DND-41 (cell line): ENCODE measurements at regions not wholly inside any gene's neighbourhood (a gene's known extent, or its start where the extent isn't known, plus 50 kb on each side); places are given as distances from the start of the nearest gene placed in this dataset.

Experiments
- ATAC-seq: fragments of 200-7000 bp; cut with Tn5 transposase; 3 replicates; pipeline ENCODE4 v1.9.1; 2021; ENCODE audit warnings: low read depth; ENCODE audit not compliant: insufficient read depth
- DNase-seq: peaks from one replicate; pipeline ENCODE4 v3.0.0-alpha.2; 2020
- H2AFZ ChIP-seq: 2 replicates; pipeline ENCODE4 v1.6.0; 2012; ENCODE audit warnings: low read depth, low read length
- H3K27ac ChIP-seq: 2 replicates; pipeline ENCODE4 v1.5.1; 2012; ENCODE audit warnings: low read length, inconsistent platforms
- H3K27me3 ChIP-seq: fragments of 200-600 bp; sonication (generic); 2 replicates; pipeline ENCODE4 v1.6.0; 2012; ENCODE audit warnings: low read length, mild to moderate bottlenecking, inconsistent platforms; ENCODE audit not compliant: insufficient read depth, poor library complexity
- H3K36me3 ChIP-seq: 2 replicates; pipeline ENCODE4 v1.5.1; 2012; ENCODE audit warnings: low read length, inconsistent platforms; ENCODE audit not compliant: insufficient read depth
- H3K4me1 ChIP-seq: 2 replicates; pipeline ENCODE4 v1.5.1; 2012; ENCODE audit warnings: mild to moderate bottlenecking, low read length; ENCODE audit not compliant: insufficient read depth
- H3K4me2 ChIP-seq: 2 replicates; pipeline ENCODE4 v1.6.0; 2012; ENCODE audit warnings: mild to moderate bottlenecking, moderate library complexity, low read length, inconsistent platforms; ENCODE audit not compliant: insufficient read depth
- H3K4me3 ChIP-seq, 2 experiments: fragments of 200-600 bp in 1 of 2; shearing (Covaris generic) in 1 of 2; 2 replicates each; pipeline ENCODE4 v1.5.1; 2012 to 2016; ENCODE audit warnings: inconsistent platforms in 2 of 2, low read length in 2 of 2, mild to moderate bottlenecking in 2 of 2, low read depth in 1 of 2, moderate library complexity in 1 of 2
- H3K79me2 ChIP-seq: 2 replicates; pipeline ENCODE4 v1.6.0; 2012; ENCODE audit warnings: low read length, inconsistent platforms; ENCODE audit not compliant: insufficient read depth
- H3K9ac ChIP-seq: 2 replicates; pipeline ENCODE4 v1.6.0; 2012; ENCODE audit warnings: low read depth, mild to moderate bottlenecking, inconsistent platforms, low read length, moderate library complexity
- H3K9me3 ChIP-seq: 2 replicates; pipeline ENCODE4 v1.5.1; 2012; ENCODE audit warnings: low read length, moderate library complexity, mild to moderate bottlenecking, inconsistent platforms; ENCODE audit not compliant: insufficient read depth, severe bottlenecking
- H4K20me1 ChIP-seq: 2 replicates; pipeline ENCODE4 v1.6.0; 2012; ENCODE audit warnings: low read length; ENCODE audit not compliant: insufficient read depth
- EZH2 ChIP-seq: IDR thresholded peaks from 3 replicates; pipeline ENCODE4 v1.6.1; 2012; ENCODE audit warnings: borderline replicate concordance, low read depth, mild to moderate bottlenecking, moderate library complexity, low read length, inconsistent platforms; ENCODE audit not compliant: severe bottlenecking
- TF ChIP-seq, protein P1 (sequence below): IDR thresholded peaks from 2 replicates; pipeline ENCODE4 v1.5.1; 2012; ENCODE audit warnings: borderline replicate concordance, low read length, moderate library complexity, mild to moderate bottlenecking; ENCODE audit not compliant: poor library complexity, severe bottlenecking; ENCODE audit errors: extremely low read depth

DNA sequence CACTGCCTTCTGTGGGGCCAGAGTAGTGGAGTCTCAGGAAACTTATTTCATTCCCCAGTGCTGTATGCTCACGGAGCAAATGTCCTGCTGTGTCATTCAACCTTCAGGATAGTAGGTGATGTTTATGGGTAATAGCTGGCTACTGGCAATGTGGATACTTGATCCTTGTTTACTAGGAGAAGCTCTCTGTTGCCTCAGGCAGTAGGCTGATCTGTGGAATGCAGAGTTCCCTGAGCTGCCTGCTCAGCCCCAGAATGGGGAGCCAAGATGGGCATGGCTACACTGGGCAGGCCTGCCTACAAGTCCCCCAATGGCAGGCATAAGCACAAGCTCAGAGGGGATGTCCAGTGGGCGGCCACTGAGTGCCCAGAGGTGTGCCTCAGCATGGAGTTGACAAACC is 323.1 kb upstream of the KCNN2 start:
- no peaks in the 10 kb centered on the region for H4K20me1 ChIP-seq
- no peak for DNase-seq
- no peak for TF ChIP-seq EZH2
- TF ChIP-seq, protein P1, sequence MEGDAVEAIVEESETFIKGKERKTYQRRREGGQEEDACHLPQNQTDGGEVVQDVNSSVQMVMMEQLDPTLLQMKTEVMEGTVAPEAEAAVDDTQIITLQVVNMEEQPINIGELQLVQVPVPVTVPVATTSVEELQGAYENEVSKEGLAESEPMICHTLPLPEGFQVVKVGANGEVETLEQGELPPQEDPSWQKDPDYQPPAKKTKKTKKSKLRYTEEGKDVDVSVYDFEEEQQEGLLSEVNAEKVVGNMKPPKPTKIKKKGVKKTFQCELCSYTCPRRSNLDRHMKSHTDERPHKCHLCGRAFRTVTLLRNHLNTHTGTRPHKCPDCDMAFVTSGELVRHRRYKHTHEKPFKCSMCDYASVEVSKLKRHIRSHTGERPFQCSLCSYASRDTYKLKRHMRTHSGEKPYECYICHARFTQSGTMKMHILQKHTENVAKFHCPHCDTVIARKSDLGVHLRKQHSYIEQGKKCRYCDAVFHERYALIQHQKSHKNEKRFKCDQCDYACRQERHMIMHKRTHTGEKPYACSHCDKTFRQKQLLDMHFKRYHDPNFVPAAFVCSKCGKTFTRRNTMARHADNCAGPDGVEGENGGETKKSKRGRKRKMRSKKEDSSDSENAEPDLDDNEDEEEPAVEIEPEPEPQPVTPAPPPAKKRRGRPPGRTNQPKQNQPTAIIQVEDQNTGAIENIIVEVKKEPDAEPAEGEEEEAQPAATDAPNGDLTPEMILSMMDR = no peak
- ATAC-seq = no peak
- H3K4me1 ChIP-seq = no peaks in the 10 kb centered on the region
- H3K27me3 ChIP-seq = no peaks in the 10 kb centered on the region
- H3K9me3 ChIP-seq = no peaks in the 10 kb centered on the region
- no peaks in the 10 kb centered on the region for H3K36me3 ChIP-seq
- H3K4me3 ChIP-seq = no peak overlapping the region
- H3K9ac ChIP-seq = no peak overlapping the region
- no peak overlapping the region for H2AFZ ChIP-seq
- H3K27ac ChIP-seq = no peak overlapping the region
- H3K4me2 ChIP-seq = no peak overlapping the region
- H3K79me2 ChIP-seq = no peaks in the 10 kb centered on the region

DNA sequence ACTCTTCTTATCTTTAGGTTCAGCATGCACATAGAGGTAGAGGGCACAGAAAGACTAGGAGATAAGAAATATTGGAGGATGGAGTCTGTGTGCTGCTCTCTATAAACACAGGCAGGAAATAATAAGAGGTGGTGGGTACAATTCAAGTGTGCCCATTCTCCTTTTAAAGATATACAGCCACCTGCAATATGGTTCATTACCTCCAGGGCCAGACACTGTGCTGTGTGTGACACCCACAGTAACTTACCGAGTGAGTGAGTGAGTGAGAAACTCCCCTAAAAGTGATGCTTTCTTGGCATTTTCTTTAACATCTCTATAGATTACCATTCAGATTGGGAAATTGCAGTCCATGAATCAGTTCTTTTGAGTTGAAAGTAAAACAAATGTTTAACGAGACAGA is 311.8 kb upstream of the KCNN2 start:
- Histone ChIP-seq H3K4me1 (no peaks in the 10 kb centered on the region), H2AFZ (no peak overlapping the region), H3K4me3 (no peak overlapping the region), H3K9ac (no peak overlapping the region), H3K27ac (no peak overlapping the region), H3K79me2 (no peaks in the 10 kb centered on the region), H3K4me2 (no peak overlapping the region), H3K36me3 (no peaks in the 10 kb centered on the region), H3K27me3 (no peaks in the 10 kb centered on the region), H4K20me1 (no peaks in the 10 kb centered on the region), H3K9me3 (no peaks in the 10 kb centered on the region)
- ATAC-seq (no peak), DNase-seq (no peak)
- no peak for TF ChIP-seq EZH2
- TF ChIP-seq, protein P1 = no peak

DNA sequence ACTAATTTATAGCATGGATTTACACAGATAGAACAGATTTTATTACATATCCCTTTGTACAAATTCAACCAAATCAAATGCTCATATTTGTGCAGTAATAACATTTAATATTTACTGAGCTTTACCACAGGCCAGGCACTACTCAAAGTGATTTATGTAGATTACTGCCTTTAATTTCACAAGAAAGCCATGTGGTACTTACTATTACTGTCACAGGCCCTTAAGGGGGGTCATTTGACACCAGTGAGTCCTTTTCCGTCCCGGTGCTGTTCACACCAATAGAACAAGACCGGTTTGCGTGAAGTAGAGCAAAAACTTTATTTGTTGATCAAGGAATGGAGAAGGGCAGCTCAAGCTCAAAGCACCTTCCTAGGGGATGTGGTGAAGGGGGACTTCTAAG is 308.5 kb upstream of the KCNN2 start:
- TF ChIP-seq, protein P1 = no peak
- TF ChIP-seq EZH2 = no peak
- no peak overlapping the region for H3K9ac ChIP-seq
- ATAC-seq = no peak

DNA sequence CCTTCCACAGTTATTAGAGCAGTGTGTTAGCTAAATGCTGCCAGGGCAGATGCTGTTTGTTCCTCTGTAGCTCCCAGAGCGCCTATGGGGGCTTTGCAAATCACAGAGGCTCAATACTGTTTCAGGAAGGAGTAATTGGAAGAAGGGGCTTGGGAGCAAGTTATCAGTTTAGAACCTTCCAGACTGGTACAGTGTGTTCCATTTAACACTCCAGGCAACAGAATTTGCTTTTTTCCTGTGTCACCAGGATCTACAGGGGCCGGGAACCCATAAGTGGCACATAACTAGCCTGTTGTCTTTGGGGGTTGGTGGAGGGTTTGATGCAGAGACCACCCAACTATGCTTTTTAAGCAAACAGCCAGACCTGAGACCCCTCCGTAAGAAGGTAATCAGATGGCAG is 307.3 kb upstream of the KCNN2 start:
- H3K27me3 ChIP-seq = no peaks in the 10 kb centered on the region
- TF ChIP-seq, protein P1 = no peak
- no peak for TF ChIP-seq EZH2

More for the DNA sequence above, 308.5 kb upstream of the KCNN2 start:
- Histone ChIP-seq H3K4me1 (no peaks in the 10 kb centered on the region), H3K4me2 (no peak overlapping the region), H2AFZ (no peak overlapping the region), H3K4me3 (no peak overlapping the region), H3K27ac (no peak overlapping the region), H3K9me3 (no peaks in the 10 kb centered on the region), H3K36me3 (no peaks in the 10 kb centered on the region), H3K79me2 (no peaks in the 10 kb centered on the region), H4K20me1 (no peaks in the 10 kb centered on the region), H3K27me3 (no peaks in the 10 kb centered on the region)
- no peak for DNase-seq

More for the DNA sequence above, 307.3 kb upstream of the KCNN2 start:
- Histone ChIP-seq H3K4me2 (no peak overlapping the region), H3K9ac (no peak overlapping the region), H3K4me1 (no peaks in the 10 kb centered on the region), H3K36me3 (no peaks in the 10 kb centered on the region), H3K4me3 (no peak overlapping the region), H2AFZ (no peak overlapping the region), H3K79me2 (no peaks in the 10 kb centered on the region), H3K27ac (no peak overlapping the region), H3K9me3 (no peaks in the 10 kb centered on the region), H4K20me1 (no peaks in the 10 kb centered on the region)
- no peak for DNase-seq
- no peak for ATAC-seq
